ENCODE measurements at regions not wholly inside any gene's neighbourhood (a gene's known extent, or its start where the extent isn't known, plus 50 kb on each side); places are given as distances from the start of the nearest gene placed in this dataset.

GRCh38 chr22:49322231-49322630, 505.4 kb downstream of the BRD1 start:
- Histone ChIP-seq H4K20me1 (ENCODE audit: insufficient read depth, low read length) (no peaks in the 10 kb centered on the region), H3K9ac (ENCODE audit: insufficient read depth, low read depth, low read length) (no peak overlapping the region), H3K79me2 (ENCODE audit: insufficient read depth, low read length) (no peaks in the 10 kb centered on the region), H3K36me3 (replicated peaks in 1 of 2; ENCODE audit: control insufficient read depth in 1 of 2, insufficient read depth in 2 of 2, low read length in 2 of 2) (no peaks in the 10 kb centered on the region), H3K4me1 (ENCODE audit: insufficient read depth, low read length) (no peaks in the 10 kb centered on the region), H2AFZ (ENCODE audit: low read length) (no peak overlapping the region), H3K4me2 (ENCODE audit: low read depth, low read length) (no peak overlapping the region), H3K9me3 (ENCODE audit: low read length) (peaks cover 7% of the 10 kb centered on the region; the same call in 1 of the 2 replicates), H3K27me3 (ENCODE audit: control insufficient read depth in 1 of 2, insufficient read depth in 2 of 2, low read length in 2 of 2) (peaks cover 7 to 25% of the 10 kb centered on the region in 2 experiments; a peak in 3 of 5 replicates), H3K27ac (ENCODE audit: extremely low read length, insufficient read depth, low read length) (no peak overlapping the region), H3K4me3 (replicated peaks in 1 of 3; ENCODE audit: insufficient read depth in 1 of 3, low read depth in 2 of 3, low read length in 3 of 3) (no peak overlapping the region)
- FAIRE-seq (no peak), DNase-seq (ENCODE audit: low spot score) (no peak), ATAC-seq (no peak)
- in situ Hi-C loops (cut with HindIII; ENCODE audit: extremely low pct_ligation_motif_present, low pct_unique_long_range_greater_than_20kb) (loop anchor here (25.0 kb wide), 1 partner anchor 760 kb away; no protein-coding TSS in a partner anchor), intact Hi-C loops (cut with micrococcal nuclease; ENCODE audit: unreplicated experiment) (no loop called here)
- ChIA-PET CTCF (ENCODE audit: low intra/inter-chr PET ratio, low total read pairs) (no interaction called here), POLR2A (no interaction called here)
- no TSS peak for BruUV-seq (replicated peaks)
- 22% methylated on average over 10 of the region's 13 CpGs for WGBS (ENCODE audit: low lambda C conversion rate)
- TF ChIP-seq IKZF4 (CRISPR knock-in tag; IDR thresholded peaks at IDR 0.05; ENCODE audit: borderline replicate concordance, low read depth, not compliant biosample characterization), result no peak
- no peak for TF ChIP-seq HNRNPLL (IDR thresholded peaks at IDR 0.05; ENCODE audit: low read depth, low read length, poor library complexity, severe bottlenecking)
- TF ChIP-seq, protein P1, sequence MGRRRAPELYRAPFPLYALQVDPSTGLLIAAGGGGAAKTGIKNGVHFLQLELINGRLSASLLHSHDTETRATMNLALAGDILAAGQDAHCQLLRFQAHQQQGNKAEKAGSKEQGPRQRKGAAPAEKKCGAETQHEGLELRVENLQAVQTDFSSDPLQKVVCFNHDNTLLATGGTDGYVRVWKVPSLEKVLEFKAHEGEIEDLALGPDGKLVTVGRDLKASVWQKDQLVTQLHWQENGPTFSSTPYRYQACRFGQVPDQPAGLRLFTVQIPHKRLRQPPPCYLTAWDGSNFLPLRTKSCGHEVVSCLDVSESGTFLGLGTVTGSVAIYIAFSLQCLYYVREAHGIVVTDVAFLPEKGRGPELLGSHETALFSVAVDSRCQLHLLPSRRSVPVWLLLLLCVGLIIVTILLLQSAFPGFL (CRISPR knock-in tag; IDR thresholded peaks at IDR 0.05), result no peak
- no peak for TF ChIP-seq ETV5 (CRISPR knock-in tag; IDR thresholded peaks at IDR 0.05; ENCODE audit: borderline replicate concordance)
- no peak for TF ChIP-seq POGZ (CRISPR knock-in tag; IDR thresholded peaks at IDR 0.05)
- TF ChIP-seq, protein P2, sequence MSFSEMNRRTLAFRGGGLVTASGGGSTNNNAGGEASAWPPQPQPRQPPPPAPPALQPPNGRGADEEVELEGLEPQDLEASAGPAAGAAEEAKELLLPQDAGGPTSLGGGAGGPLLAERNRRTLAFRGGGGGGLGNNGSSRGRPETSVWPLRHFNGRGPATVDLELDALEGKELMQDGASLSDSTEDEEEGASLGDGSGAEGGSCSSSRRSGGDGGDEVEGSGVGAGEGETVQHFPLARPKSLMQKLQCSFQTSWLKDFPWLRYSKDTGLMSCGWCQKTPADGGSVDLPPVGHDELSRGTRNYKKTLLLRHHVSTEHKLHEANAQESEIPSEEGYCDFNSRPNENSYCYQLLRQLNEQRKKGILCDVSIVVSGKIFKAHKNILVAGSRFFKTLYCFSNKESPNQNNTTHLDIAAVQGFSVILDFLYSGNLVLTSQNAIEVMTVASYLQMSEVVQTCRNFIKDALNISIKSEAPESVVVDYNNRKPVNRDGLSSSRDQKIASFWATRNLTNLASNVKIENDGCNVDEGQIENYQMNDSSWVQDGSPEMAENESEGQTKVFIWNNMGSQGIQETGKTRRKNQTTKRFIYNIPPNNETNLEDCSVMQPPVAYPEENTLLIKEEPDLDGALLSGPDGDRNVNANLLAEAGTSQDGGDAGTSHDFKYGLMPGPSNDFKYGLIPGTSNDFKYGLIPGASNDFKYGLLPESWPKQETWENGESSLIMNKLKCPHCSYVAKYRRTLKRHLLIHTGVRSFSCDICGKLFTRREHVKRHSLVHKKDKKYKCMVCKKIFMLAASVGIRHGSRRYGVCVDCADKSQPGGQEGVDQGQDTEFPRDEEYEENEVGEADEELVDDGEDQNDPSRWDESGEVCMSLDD (CRISPR knock-in tag; IDR thresholded peaks at IDR 0.05; ENCODE audit: borderline replicate concordance), result no peak
- no peak for TF ChIP-seq ZFP41 (CRISPR knock-in tag; IDR thresholded peaks at IDR 0.05; ENCODE audit: borderline replicate concordance)
- no peak for TF ChIP-seq KMT2B (CRISPR knock-in tag; IDR thresholded peaks at IDR 0.05)

Measured in HepG2 (cell line).